Sciatic nerve (tissue), 2 donors: ENCODE measurements at regions not wholly inside any gene's neighbourhood (a gene's known extent, or its start where the extent isn't known, plus 50 kb on each side); places are given as distances from the start of the nearest gene placed in this dataset.
"Not testable (repeated sequence)": the region's sequence is repeated elsewhere in the genome, so short reads cannot be mapped to it uniquely, and the experiment has no call there.

Source experiments
- ATAC-seq: fragments of 200-7000 bp; cut with Tn5 transposase; one replicate; pipeline ENCODE4 v1.9.1; 2020; ENCODE audit warnings: mild to moderate bottlenecking, moderate library complexity
- DNase-seq: peaks from one replicate; pipeline ENCODE4 v3.0.0-alpha.2; 2020; ENCODE audit warnings: low spot score
- intact Hi-C: fragments of 100-400 bp; cut with DNase I; formaldehyde crosslinking; loops from one replicate; pipeline ENCODE4 v1.14.2; 2022
- donor health status: DM: no; HTN: no; CAD: no.
- donor health status: DM: no; HTN: no; CAD: no.

DNA sequence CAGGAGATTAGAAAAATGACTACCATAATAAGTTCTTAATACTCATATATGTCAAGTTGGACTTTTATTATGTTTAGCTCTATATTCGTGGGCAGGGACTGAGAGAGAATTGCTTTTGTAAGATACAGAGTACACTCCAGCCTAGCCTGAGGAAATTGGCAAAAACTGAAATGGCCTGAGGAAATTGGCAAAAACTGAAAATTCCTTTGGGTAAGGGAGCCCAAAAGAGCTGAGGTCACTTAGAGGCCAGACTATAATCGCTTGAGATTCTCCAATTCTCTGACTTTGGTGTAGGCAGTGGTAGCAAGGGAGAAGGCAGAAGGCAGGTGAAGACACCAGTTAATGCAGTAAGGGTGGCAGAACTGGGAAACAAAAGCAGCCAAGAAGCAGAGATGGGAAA, 124.5 kb upstream of the HCCS start:
- intact Hi-C loops: no loop called here
- peak; percentile 24 for ATAC-seq
- DNase-seq: no peak

DNA sequence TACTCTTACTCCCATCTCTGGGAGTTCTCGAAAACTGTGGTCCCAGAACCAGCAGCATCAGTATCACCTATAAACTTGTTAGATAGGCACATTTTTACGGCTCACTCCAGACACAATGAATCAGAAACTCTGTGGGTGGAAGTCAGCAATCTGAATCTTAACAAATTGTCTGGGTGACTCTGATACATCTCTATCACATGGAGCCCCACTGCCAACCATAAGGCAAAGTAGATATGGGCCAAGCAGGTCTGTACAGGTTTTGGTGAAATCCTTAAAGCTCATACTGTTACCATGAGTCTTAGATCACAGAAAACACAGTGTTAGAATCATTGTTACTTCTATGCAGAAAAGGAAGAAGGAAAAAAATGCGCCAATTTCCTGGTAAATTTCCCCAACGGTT, 122.5 kb upstream of the HCCS start:
- DNase-seq (no peak), ATAC-seq (no peak)
- intact Hi-C loops: no loop called here

DNA sequence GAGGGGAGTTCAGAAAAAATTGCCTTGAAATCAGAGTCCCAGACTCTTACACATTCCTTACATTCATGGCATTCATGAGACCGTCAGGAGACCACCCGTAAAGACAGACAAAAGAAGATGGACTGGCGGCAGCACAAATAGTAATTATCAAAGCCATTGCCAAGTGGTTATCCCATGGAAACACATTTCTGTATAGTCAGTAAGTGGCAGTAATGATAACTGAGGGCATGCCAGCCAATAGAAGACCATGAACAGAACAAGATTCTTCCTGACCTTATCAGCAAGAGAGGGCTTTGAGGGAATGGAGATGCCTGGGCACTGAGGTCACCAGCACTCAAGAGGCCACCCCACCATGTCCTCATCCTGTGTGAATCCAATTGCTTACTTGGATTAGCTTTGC, 121.7 kb upstream of the HCCS start:
- intact Hi-C loops: no loop called here
- DNase-seq (no peak), ATAC-seq (no peak)

DNA sequence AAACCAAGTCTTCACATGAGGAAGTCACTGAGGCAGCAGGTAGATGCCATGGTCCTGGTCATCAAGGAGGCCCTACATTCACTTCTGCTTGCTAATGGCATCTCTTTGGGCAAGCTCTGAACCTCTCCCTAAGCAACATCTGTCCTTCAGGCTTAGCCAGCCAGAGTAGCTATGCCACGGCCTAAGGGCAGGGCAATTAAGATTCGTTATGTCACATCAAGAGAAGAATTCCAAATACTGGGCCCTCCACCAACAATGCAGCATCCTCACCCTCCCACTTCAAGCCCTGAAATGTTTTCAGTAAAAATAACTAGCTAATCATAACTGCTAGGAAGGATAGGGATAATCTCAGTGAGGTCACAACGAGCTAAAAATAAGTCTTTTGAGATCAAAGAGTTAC, 120.7 kb upstream of the HCCS start:
- ATAC-seq: no peak

DNA sequence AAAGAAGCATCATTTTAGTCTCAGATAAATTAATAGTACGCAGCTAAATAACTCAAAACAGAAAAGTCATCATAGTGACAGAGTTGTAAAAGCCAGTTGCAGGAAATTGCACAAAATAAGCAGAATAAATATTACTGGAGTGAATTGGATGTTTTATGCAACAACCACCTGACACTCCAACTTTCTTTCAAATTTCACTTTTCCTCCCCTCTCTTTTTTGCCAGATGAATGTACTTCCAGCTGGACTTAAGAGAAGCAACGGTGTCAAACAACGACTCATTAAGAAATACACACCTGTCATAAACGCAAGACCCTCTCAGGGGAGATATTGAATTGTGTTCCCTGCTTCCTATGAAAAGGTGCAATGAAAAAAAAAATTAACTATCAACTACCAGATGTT, 120.2 kb upstream of the HCCS start:
- intact Hi-C loops: no loop called here
- no peak for ATAC-seq
- no peak for DNase-seq

More for the DNA sequence above, 120.7 kb upstream of the HCCS start:
- intact Hi-C loops: no loop called here
- no peak for DNase-seq

DNA sequence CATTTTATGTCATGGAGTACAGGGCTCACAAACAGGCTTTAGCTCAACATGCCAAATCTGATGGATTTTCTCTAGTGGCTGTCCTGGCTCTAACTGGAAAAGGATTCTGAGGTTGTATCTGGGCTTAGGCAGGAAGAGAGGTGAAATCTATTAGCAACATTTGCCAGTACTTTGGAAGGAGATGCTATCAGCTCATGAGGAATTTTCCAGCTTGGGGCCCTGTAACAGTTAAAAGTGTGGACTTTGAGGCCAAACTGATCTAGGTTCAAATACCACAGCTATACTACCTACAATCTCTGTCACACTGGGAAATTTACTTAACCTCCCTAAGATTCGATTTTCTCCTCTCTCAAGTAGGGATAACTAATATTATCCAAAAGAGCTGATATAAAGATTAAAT, 119.0 kb upstream of the HCCS start:
- no peak for DNase-seq
- intact Hi-C loops: no loop called here
- ATAC-seq: no peak

DNA sequence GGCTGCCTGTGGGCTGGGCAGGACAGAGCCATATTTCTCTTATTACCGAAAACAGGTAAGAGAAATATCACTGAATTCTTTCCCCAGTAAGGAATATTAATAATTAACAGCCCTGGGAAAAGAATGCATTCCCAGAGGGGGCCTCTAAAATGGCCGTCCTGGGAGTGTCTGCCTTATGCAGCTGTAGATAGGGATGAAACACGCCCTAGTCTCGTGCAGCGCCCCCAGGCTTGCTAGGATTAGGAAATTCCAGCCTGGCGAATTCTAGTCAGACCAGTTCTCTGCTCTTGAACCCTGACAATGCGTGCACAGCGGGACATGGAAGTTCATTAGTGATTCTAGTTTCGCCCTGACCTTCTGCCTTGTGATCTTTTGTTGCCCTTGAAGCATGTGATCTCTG, 104.1 kb upstream of the HCCS start:
- intact Hi-C loops, DNase-seq, ATAC-seq: not testable (repeated sequence)

DNA sequence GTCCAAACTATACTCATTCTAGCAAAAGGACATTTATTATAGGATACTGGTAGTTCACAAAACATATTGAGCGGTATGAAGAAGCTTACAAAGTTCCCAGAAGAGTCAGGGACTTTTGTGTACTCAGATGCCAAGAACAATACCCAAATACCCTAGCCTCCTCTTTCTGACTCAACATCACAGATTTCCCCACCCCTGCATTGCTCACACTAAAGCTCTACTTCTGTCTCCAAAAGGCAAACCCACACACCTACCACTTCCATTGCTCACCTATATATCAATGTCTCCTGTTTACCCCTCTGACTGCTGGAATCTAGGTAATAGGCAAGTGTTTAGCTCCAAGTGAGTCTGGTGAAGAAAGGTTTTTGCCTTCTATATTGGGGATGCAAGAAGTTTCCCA, 100.7 kb upstream of the HCCS start:
- ATAC-seq (no peak), DNase-seq (no peak)
- intact Hi-C loops: no loop called here

DNA sequence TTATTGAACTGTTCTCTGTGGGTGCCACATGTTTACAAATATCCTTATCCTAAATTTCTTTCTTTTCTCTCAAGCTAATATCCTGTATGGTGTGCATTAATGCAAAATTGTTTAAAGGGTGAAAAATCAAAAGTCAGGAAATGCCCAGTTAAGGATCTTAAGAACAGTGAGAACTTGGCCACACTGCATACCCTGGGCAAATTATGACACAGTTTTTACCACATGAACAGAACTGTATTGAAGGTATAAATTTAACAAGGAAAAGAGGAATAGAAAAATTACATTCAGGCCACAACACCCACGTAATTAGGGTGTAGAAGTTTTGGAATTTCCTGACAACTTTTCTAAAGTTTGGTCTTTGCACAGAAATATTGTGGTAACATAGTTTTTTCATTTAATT, 94.4 kb upstream of the HCCS start:
- intact Hi-C loops: no loop called here
- ATAC-seq: no peak
- no peak for DNase-seq

DNA sequence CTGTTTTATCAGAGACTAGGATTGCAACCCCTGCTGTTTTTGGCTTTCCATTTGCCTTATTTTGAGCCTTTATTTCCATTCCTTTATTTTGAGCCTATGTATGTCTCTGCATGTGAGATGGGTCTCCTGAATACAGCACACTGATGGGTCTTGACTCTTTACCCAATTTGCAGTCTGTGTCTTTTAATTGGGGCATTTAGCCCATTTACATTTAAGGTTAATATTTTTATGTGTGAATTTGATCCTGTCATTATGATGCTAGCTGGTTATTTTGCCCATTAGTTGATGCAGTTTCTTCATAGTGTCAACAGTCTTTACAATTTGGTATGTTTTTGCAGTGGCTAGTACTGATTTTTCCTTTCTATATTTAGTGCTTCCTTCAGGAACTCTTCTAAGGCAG, 88.5 kb upstream of the HCCS start:
- DNase-seq, ATAC-seq, intact Hi-C loops: not testable (repeated sequence)

DNA sequence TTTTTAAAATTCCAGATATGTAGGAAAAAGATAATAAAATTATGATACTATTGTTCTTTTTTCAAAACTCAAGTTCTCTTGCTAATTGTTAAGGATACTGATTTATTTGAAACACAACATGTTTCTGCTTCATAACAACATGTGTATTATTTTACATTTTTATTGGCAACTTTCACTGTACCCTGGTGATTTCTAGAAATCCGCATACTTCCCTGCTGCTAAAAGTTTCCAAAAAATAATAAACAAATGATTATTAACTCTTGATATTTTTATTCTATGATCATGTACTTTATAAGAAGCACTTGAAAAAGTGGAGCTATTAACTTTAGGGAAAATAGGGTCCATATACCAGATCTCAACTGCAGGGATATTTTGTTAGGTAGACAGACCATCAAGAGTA, 71.2 kb upstream of the HCCS start:
- intact Hi-C loops: no loop called here
- ATAC-seq: no peak

DNA sequence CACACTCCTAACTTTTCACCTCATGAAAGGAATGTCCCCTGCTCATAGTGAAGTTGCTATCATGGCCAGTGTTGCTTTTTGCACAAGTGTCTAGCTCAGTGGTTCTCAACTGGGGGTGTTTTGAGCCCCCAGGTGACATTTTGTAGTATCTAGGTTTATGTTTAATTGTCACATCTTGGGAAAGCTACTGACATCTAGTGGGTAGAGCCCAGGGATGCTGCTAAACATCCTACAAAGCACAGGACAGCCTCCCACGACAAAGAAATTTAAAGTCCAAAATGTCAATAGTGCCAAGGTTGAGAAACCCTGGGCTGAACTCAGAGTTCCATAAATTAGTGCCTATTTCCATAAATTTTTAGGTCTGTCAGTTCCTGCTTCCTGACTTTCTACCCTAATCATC, 70.7 kb upstream of the HCCS start:
- DNase-seq: no peak
- ATAC-seq: no peak
- intact Hi-C loops: no loop called here

More for the DNA sequence above, 71.2 kb upstream of the HCCS start:
- DNase-seq: no peak

DNA sequence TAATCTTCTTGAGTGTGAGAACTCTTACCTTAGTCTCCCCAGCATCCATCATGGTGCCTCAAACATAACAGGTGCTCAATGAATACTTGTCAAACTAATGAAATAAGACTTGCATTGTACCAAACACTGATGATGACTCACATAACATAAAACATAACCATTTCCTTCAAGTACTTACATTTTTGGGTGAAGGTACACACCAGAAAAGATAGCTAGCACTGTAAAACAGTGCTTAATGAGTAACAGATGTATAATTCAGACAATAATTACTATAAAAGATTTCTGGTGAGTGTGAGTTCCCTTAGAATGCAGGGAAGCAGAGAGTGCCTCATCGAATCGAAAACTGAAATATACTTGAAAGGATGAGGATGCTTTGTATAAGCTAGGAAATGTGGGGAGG, 70.1 kb upstream of the HCCS start:
- intact Hi-C loops: no loop called here
- no peak for DNase-seq
- no peak for ATAC-seq

DNA sequence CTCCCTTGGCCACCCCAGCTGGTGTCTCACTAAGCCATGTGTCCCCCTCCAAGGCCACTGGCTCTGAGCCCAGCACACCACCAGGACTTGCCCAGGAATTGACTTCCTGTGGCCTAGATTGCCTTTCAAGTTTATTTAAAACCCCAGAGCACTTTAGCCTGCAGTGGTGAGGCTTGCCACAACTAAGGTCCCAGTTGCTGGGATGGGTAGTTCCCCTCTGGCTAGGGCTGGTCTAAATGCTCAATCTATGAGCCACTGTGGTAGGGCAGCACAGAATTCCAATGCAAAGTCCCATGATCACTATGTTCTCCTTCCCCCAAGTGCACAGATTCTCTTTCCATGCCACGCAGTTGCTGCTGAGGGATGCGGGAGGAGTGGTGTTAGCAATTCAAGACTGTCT, 61.1 kb upstream of the HCCS start:
- intact Hi-C loops: no loop called here
- ATAC-seq (no peak), DNase-seq (no peak)

DNA sequence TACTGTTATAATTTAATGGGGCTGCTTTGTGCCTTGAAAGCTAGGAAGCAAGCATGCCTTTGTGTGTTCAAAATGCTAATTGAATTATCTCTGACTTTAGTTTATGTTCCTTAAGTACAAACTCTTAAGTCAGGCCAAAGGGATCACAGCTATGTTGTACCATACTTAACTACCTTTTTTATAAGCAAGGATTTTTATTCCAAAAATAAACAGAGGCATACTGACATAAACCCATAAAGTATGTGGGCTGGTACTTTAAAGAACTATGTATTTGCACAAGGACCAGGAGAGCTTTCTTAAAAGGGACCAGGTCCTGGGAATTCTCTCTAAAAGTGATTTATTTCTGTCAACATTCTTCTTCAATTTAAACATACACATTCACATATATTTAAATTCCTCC, 57.8 kb upstream of the HCCS start:
- intact Hi-C loops: no loop called here
- ATAC-seq (no peak), DNase-seq (no peak)

DNA sequence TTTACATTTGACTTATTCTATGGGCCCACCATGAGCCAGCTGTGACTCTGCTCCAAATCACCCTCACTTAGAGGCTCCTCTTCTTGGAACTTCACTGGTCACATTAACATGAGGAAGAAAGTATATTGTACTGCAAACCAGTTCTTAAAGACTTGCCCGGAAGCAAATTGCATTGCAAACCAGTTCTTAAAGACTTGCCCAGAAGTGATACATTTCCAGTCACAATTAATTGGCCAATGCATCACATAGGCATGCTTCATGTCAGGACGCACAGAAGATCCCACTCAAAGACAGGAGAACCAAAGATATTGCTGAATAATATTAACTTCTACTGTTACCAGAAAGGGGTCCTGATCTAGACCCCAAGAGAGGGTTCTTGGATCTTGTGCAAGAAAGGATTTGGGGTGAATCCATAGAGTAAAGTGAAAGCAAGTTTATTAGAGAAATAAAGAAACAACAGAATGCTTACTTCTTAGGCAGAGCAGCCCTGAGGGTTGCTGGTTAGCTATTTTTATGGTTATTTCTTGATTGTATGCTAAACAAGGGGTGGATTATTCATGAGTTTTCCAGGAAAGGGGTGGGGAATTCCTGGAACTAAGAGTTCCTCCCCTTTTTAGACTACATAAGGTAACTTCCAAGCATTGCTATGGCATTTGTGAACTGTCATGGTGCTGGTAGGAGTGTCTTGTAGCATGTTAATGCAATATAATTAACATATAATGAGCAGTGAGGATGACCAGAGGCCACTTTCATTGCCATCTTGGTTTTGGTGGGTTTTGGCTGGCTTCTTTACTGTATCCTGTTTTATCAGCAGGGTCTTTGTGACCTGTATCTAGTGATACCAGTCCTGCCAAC, 54.6 kb upstream of the HCCS start:
- no peak for DNase-seq
- intact Hi-C loops: no loop called here
- no peak for ATAC-seq

DNA sequence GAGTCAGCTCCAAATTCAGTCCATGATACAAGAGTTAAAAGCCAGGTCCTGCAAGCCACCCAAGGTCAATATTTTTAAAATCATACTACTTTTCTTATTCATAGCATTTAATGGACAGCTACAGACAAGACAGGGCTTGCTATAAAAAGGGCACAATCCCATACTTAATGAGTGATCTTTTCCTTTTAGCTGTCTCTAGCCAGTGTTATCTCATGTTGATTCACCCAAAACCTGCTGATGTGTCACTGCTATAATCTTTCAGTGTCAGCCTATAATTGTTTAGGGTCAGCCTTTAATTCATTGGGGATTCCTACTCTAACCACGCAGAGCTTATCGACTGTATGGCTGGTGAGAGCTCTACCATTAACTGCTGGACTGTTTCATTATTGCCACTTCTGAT, 51.2 kb upstream of the HCCS start:
- DNase-seq (no peak), ATAC-seq (no peak)
- intact Hi-C loops: no loop called here
